HUES48 (cell line): ENCODE measurements at regions not wholly inside any gene's neighbourhood (a gene's known extent, or its start where the extent isn't known, plus 50 kb on each side); places are given as distances from the start of the nearest gene placed in this dataset.

Experiments
- H3K27ac ChIP-seq: one replicate; pipeline ENCODE4 v1.7.0; 2013; ENCODE audit warnings: low read depth, low read length, inconsistent platforms
- H3K27me3 ChIP-seq: 2 replicates; pipeline ENCODE4 v1.6.1; 2013; ENCODE audit warnings: mild to moderate bottlenecking, low read length; ENCODE audit not compliant: control insufficient read depth, insufficient read depth
- H3K36me3 ChIP-seq: 2 replicates; pipeline ENCODE4 v1.6.1; 2013; ENCODE audit warnings: low read length; ENCODE audit not compliant: control insufficient read depth, insufficient read depth
- H3K4me1 ChIP-seq: 2 replicates; pipeline ENCODE4 v1.6.1; 2013; ENCODE audit warnings: mild to moderate bottlenecking, low read length; ENCODE audit not compliant: control insufficient read depth, insufficient read depth
- H3K4me3 ChIP-seq: 2 replicates; pipeline ENCODE4 v1.5.1; 2013; ENCODE audit warnings: mild to moderate bottlenecking, low read depth, low read length
- H3K9ac ChIP-seq: 2 replicates; pipeline ENCODE4 v1.6.1; 2013; ENCODE audit warnings: mild to moderate bottlenecking, low read depth, low read length, moderate library complexity
- H3K9me3 ChIP-seq: 2 replicates; pipeline ENCODE4 v1.6.1; 2013; ENCODE audit warnings: low read length; ENCODE audit not compliant: control insufficient read depth, insufficient read depth

DNA sequence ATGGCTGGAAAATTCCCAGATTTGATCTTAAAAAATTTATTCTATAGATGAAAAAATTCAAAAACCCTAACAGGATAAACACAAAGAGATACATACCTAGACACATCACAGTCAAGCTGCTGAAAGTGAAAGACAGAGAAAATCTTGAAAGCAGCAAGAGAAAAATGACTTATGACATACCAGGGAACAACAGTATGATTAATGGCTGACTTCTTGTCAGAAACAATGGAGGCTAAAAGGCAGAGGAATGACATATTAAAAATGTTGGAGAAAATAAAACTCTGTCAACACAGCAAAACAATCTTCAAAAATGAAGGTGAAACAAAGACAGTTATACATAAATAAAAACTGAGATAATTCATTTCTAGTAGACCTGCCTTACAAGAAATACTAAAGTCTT lies 442.7 kb downstream of the IPMK start:
- Histone ChIP-seq H3K4me1 (no peaks in the 10 kb centered on the region), H3K27ac (no peak overlapping the region), H3K36me3 (no peaks in the 10 kb centered on the region), H3K9ac (no peak overlapping the region), H3K9me3 (no peaks in the 10 kb centered on the region), H3K4me3 (no peak overlapping the region), H3K27me3 (no peaks in the 10 kb centered on the region)

DNA sequence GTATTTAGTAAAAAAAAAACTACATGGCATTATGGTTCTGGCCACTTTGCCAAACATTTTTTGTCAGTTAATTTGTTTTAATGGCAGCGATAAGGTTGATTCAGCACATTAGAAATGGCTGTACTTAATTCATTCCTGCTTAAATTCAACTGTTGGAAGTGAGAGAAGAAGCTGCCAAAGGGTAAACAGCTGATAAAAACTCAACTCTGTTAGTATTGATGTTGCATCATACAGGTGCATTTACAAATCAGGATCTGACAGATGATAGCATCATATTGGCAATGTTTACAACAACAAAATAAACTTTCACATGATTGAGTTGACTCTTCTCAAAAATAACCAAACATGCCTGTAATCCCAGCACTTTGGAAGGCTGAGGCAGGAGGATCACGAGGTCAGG lies 444.3 kb downstream of the IPMK start:
- no peaks in the 10 kb centered on the region for H3K27me3 ChIP-seq
- no peak overlapping the region for H3K9ac ChIP-seq
- no peak overlapping the region for H3K27ac ChIP-seq
- no peaks in the 10 kb centered on the region for H3K4me1 ChIP-seq
- no peak overlapping the region for H3K4me3 ChIP-seq
- H3K36me3 ChIP-seq, result no peaks in the 10 kb centered on the region
- no peaks in the 10 kb centered on the region for H3K9me3 ChIP-seq

DNA sequence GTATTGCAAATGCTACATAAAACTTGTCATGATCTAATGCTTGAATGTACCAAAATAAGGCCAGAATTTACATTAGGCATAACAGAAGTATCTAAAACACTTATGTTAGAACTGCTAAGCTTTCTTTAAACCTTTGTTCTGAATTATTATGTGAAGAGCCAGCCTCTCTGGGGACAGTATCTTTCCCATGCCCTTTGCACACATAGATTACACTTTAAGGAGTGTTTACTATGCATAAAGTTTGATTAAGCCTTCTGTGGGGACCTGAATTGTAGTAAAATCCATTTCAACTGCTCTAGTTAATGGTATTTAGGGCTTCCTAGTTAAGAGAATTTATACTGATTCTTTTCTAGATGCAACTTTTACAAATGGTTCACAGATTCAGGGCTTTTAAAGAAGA lies 444.7 kb downstream of the IPMK start:
- Histone ChIP-seq H3K4me1 (no peaks in the 10 kb centered on the region), H3K9ac (no peak overlapping the region), H3K4me3 (no peak overlapping the region), H3K9me3 (no peaks in the 10 kb centered on the region), H3K27ac (no peak overlapping the region), H3K36me3 (no peaks in the 10 kb centered on the region), H3K27me3 (no peaks in the 10 kb centered on the region)

DNA sequence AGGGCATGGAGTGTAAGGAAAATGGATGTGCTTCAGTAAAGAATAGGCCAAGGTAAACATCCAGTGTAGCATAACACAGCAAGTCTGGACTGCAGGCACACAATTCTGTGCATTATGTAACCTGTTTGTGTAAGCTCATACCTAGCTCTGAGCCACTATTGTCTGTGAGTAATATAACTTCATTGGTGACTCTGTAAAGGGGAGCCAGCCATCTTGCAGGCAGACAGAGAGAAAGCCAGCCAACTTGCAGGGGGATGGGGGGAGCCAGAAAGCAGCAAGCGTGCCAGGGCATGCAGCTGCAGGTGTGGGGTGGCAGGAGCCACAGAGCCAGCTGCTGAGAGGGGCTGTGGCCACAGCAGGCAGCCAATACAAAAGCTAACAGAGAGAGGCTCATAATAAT lies 449.2 kb downstream of the IPMK start:
- no peaks in the 10 kb centered on the region for H3K9me3 ChIP-seq
- H3K4me1 ChIP-seq, result no peaks in the 10 kb centered on the region

DNA sequence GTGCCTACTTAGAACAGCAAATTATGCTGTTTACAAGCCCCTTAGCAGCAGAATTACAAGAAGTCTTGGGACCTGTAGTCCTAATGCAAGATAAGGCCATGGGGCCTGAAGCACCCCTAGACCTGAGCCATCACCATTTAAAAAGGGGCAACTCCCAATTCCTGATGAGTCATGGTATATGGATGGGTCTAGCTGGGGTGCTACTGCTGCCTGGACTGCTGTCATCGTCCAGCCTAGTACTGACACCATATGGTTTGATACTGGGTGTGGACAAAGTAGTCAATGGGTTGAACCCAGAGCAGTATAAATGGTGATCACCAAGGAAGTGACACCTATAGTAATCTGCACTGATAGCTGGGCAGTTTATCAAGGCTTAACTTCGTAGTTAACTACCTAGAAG lies 450.0 kb downstream of the IPMK start:
- H3K36me3 ChIP-seq, result no peaks in the 10 kb centered on the region
- no peaks in the 10 kb centered on the region for H3K9me3 ChIP-seq
- no peak overlapping the region for H3K27ac ChIP-seq
- H3K27me3 ChIP-seq, result no peaks in the 10 kb centered on the region
- H3K9ac ChIP-seq, result no peak overlapping the region
- H3K4me3 ChIP-seq, result no peak overlapping the region
- H3K4me1 ChIP-seq, result no peaks in the 10 kb centered on the region

More for the DNA sequence above, 449.2 kb downstream of the IPMK start:
- Histone ChIP-seq H3K36me3 (no peaks in the 10 kb centered on the region), H3K27ac (no peak overlapping the region), H3K4me3 (no peak overlapping the region), H3K27me3 (no peaks in the 10 kb centered on the region), H3K9ac (no peak overlapping the region)

DNA sequence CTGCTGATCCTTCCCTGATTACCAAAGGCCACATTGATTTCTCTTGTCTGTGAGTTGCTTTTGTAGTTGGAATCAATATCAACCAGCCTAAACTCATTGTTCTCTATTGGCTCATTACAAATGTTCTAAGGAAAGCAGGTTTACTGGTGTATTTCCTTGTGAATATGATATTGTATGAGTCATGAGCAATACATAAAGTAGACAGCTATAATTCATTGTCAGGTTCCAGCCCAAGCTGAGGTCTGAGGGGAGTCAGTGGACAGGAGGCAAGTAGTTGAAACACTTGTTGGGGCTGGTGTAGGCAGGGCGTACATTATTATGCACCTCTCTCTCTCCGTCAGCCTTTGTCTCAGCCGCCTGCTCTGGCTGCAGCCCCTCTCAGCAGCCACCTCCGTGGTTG lies 451.7 kb downstream of the IPMK start:
- Histone ChIP-seq H3K4me3 (no peak overlapping the region), H3K27ac (no peak overlapping the region), H3K9me3 (no peaks in the 10 kb centered on the region), H3K9ac (no peak overlapping the region), H3K36me3 (no peaks in the 10 kb centered on the region), H3K4me1 (peaks cover 6% of the 10 kb centered on the region; the same call in 1 of the 2 replicates), H3K27me3 (no peaks in the 10 kb centered on the region)

DNA sequence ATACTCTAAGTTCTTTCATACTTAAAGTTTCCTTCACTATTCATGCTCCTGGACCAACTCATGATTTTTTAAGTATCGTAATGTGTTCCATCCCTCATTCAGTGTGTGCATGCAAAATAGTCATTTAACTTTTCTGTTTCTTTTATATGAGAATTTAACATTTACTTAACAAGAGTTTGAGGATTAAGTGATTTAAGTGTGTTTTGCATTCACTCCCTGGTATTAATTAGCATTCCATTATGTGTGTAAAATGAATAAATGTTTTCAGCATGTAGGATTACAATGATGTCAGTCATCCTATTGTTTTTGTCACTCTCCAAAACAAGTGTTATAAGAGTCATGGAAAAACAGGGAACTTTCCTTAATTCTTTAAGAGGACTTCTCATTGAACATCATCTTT lies 457.7 kb downstream of the IPMK start:
- H3K9ac ChIP-seq, result no peak overlapping the region
- no peak overlapping the region for H3K4me3 ChIP-seq
- H3K27me3 ChIP-seq, result no peaks in the 10 kb centered on the region
- H3K27ac ChIP-seq, result no peak overlapping the region
- H3K36me3 ChIP-seq, result no peaks in the 10 kb centered on the region
- H3K9me3 ChIP-seq, result no peaks in the 10 kb centered on the region
- peaks cover 19% of the 10 kb centered on the region for H3K4me1 ChIP-seq

DNA sequence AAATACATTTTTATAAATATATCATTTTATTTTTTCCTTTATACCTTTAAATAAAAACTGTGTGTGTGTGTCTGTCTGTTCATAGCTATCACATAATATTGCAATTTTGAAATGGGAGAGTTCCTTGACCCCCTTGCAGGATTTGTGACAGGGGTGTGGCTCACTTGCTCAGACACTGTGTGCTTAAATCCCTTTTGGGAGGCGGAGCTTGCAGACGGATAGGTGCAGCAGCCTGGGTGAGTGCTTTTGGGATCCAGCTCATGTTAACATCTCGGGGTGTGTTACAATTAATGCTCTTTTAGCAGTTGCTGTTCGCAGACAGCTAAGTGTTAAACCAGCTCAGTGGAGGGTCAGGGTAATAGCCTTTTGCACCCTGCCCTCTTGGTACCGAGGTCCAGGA lies 459.8 kb downstream of the IPMK start:
- Histone ChIP-seq H3K9ac (no peak overlapping the region), H3K4me3 (no peak overlapping the region), H3K36me3 (no peaks in the 10 kb centered on the region), H3K9me3 (no peaks in the 10 kb centered on the region), H3K27ac (no peak overlapping the region), H3K27me3 (no peaks in the 10 kb centered on the region), H3K4me1 (peaks cover 25% of the 10 kb centered on the region)

DNA sequence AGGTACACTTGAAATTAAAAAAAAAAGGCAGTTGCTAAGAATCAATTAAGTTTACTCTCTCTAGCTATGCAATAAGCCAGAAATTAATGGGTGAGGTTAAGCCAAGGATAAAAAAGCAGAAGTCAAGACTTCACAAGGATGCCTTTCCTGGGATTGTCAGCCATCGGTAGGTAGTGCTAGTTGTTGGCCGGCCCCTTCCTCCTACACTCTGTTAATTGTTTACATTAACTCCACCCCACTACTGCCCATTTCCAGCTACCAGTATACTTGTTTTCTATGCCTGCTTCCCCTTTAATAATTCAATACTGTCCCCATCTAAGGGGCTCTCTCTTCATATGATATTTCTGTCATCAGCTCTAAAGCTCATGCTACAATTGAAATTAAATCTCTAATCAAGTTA lies 461.0 kb downstream of the IPMK start:
- Histone ChIP-seq H3K9ac (no peak overlapping the region), H3K4me1 (peaks cover 25% of the 10 kb centered on the region), H3K36me3 (no peaks in the 10 kb centered on the region), H3K27ac (no peak overlapping the region), H3K9me3 (no peaks in the 10 kb centered on the region), H3K4me3 (no peak overlapping the region), H3K27me3 (no peaks in the 10 kb centered on the region)

DNA sequence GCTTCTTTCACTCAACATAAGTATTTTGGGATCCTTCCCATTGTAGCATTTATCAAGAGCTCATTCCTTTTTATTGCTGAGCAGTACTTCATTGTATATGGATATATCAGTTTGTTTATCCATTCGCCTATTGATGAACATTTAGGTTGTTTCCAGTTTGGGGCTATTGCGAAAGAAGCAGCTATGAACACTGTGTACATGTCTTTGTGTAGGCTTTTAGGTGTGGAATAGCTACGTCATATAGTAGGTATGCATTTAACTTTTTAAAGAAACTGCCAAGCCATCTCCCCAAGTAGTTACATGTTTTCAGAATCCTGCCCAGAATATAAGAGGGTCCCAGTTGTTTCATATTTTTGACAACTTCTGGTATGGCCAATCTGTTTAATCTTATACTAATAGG lies 468.1 kb downstream of the IPMK start:
- Histone ChIP-seq H3K9ac (no peak overlapping the region), H3K9me3 (no peaks in the 10 kb centered on the region), H3K27me3 (no peaks in the 10 kb centered on the region), H3K4me1 (peaks cover 6% of the 10 kb centered on the region; the same call in 1 of the 2 replicates), H3K36me3 (no peaks in the 10 kb centered on the region), H3K27ac (no peak overlapping the region), H3K4me3 (no peak overlapping the region)

DNA sequence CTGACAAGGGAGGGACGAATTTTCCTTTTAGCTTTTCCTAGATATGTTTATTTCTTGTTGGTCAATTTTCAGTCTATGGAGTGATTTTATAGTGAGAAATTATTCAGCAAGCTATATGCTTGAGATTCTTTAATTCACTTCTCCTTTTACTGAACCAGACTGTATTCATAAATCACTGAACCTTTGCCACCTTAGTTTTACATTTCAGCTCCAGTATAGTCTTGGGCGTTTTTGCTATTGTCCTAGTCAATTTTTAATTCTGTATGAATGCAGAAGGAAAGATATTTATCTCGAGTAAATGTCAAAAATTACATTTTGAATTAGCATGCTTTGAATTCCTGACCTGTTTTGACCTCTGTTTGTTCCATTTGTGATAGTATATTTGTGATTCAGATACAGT lies 468.9 kb downstream of the IPMK start:
- no peak overlapping the region for H3K9ac ChIP-seq
- H3K4me3 ChIP-seq, result no peak overlapping the region
- H3K27me3 ChIP-seq, result no peaks in the 10 kb centered on the region
- no peaks in the 10 kb centered on the region for H3K36me3 ChIP-seq
- no peak overlapping the region for H3K27ac ChIP-seq
- H3K4me1 ChIP-seq, result peaks cover 6% of the 10 kb centered on the region; the same call in 1 of the 2 replicates
- H3K9me3 ChIP-seq, result no peaks in the 10 kb centered on the region

DNA sequence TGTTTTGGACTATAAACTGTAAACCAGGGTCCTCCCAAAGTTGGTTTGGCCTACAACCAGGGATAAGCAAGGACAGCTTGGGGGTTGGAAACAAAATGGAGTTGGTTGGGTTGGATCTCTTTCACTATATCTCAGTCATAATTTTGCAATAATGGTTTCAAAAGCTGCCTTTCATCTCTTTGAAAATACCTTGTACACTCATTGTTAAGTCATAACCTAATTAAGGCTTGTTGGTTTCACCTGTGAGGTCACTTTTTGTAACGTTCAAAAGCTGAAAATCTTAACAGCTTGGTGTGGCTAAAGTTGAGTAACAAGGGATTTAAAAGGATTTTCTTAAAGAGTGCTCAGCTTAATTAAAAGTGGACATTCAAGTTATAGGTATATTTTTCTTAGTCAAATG lies 476.1 kb downstream of the IPMK start:
- peaks cover 13% of the 10 kb centered on the region; the same call in 1 of the 2 replicates for H3K9me3 ChIP-seq
- H3K4me1 ChIP-seq, result peaks cover 16% of the 10 kb centered on the region
- H3K27ac ChIP-seq, result no peak overlapping the region
- no peak overlapping the region for H3K9ac ChIP-seq
- no peak overlapping the region for H3K4me3 ChIP-seq
- H3K36me3 ChIP-seq, result no peaks in the 10 kb centered on the region
- no peaks in the 10 kb centered on the region for H3K27me3 ChIP-seq
